ENCODE measurements at regions not wholly inside any gene's neighbourhood (a gene's known extent, or its start where the extent isn't known, plus 50 kb on each side); places are given as distances from the start of the nearest gene placed in this dataset.

DNA sequence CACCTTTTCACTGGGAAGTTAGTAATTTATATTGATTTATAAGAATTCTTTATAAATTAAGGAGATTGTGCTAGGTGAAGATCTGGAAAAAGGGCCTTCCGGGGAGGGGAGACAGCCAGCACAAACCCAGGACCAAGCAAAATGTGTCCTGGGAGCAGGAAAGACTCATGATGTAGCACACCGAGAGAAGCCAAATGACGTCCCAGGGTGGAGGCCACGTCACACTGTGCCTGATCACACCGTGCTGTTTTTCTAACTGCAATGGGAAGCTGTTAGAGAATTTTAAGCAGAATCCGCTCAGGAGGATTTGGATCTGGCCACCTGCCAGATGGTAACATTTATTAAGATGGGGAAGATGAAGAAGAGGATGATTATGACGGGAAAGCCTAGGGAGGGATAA lies 72.7 kb upstream of the AKAP12 start:
- TF ChIP-seq, protein P1, sequence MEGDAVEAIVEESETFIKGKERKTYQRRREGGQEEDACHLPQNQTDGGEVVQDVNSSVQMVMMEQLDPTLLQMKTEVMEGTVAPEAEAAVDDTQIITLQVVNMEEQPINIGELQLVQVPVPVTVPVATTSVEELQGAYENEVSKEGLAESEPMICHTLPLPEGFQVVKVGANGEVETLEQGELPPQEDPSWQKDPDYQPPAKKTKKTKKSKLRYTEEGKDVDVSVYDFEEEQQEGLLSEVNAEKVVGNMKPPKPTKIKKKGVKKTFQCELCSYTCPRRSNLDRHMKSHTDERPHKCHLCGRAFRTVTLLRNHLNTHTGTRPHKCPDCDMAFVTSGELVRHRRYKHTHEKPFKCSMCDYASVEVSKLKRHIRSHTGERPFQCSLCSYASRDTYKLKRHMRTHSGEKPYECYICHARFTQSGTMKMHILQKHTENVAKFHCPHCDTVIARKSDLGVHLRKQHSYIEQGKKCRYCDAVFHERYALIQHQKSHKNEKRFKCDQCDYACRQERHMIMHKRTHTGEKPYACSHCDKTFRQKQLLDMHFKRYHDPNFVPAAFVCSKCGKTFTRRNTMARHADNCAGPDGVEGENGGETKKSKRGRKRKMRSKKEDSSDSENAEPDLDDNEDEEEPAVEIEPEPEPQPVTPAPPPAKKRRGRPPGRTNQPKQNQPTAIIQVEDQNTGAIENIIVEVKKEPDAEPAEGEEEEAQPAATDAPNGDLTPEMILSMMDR (conservative IDR thresholded peaks at IDR 0.05), result no peak
- H4K91ac ChIP-seq (ENCODE audit: insufficient read length, low read depth, low read length), result no peak overlapping the region
- H3K9ac ChIP-seq (ENCODE audit: extremely low read depth, insufficient read length, low read length), result no peak overlapping the region
- no peak overlapping the region for H4K5ac ChIP-seq (ENCODE audit: insufficient read length, low read depth, low read length)
- no peak overlapping the region for H3K4ac ChIP-seq (ENCODE audit: low read depth, low read length)
- H3K14ac ChIP-seq (ENCODE audit: insufficient read depth, low read length), result no peak overlapping the region
- no peak overlapping the region for H2BK12ac ChIP-seq (ENCODE audit: insufficient read length, low read depth, low read length)
- no peak overlapping the region for H3K4me3 Mint-ChIP-seq
- no peaks in the 10 kb centered on the region for H4K20me1 ChIP-seq (ENCODE audit: control insufficient read depth, insufficient read depth, insufficient read length)
- H3K79me2 ChIP-seq (ENCODE audit: insufficient read depth, low read length), result no peaks in the 10 kb centered on the region
- H3K27me3 ChIP-seq (ENCODE audit: insufficient read depth, low read length), result no peaks in the 10 kb centered on the region
- H3K36me3 Mint-ChIP-seq (ENCODE audit: insufficient read depth in 1 of 3, low read depth in 3 of 3), result no peaks in the 10 kb centered on the region
- H3K23ac ChIP-seq (ENCODE audit: insufficient read length, low read depth, low read length), result no peak overlapping the region
- H3K4me2 ChIP-seq (ENCODE audit: insufficient read depth, insufficient read length, low read length), result no peak overlapping the region
- no peaks in the 10 kb centered on the region for H3K9me3 ChIP-seq (ENCODE audit: control insufficient read depth, low read depth, low read length)
- H2BK120ac ChIP-seq (ENCODE audit: low read depth, low read length, poor library complexity, severe bottlenecking), result no peak overlapping the region
- no peak overlapping the region for H4K8ac ChIP-seq (replicated peaks; ENCODE audit: insufficient read length, low read depth, low read length)
- H3K56ac ChIP-seq (ENCODE audit: insufficient read length, low read depth, low read length), result no peak overlapping the region
- H3K27ac ChIP-seq (ENCODE audit: insufficient read length, low read depth, low read length), result no peak overlapping the region
- H3K4me1 Mint-ChIP-seq, result peaks cover 5 to 7% of the 10 kb centered on the region in 2 experiments; a peak in 2 of 4 replicates
- no peak overlapping the region for H2AK5ac ChIP-seq (ENCODE audit: insufficient read length, low read length)
- DNase-seq, result no peak
- no peak overlapping the region for H3T11ph ChIP-seq (ENCODE audit: low read length)
- no peak overlapping the region for H3K27ac Mint-ChIP-seq
- H3K79me1 ChIP-seq (ENCODE audit: insufficient read depth, low read depth, low read length, poor library complexity, severe bottlenecking), result no peaks in the 10 kb centered on the region
- no peaks in the 10 kb centered on the region for H3K4me1 ChIP-seq (ENCODE audit: insufficient read depth, low read length)
- H3K23me2 ChIP-seq (ENCODE audit: insufficient read length, low read depth, low read length, poor library complexity, severe bottlenecking), result no peaks in the 10 kb centered on the region
- H3K9me3 Mint-ChIP-seq, result no peaks in the 10 kb centered on the region
- H2BK5ac ChIP-seq (ENCODE audit: insufficient read length, low read length), result no peak overlapping the region
- H3K18ac ChIP-seq (ENCODE audit: insufficient read length, low read depth, low read length), result no peak overlapping the region
- no peak overlapping the region for H2BK15ac ChIP-seq (ENCODE audit: low read depth, low read length)
- H3K27me3 Mint-ChIP-seq (ENCODE audit: low read depth), result peaks cover 4% of the 10 kb centered on the region
- H2BK20ac ChIP-seq (ENCODE audit: low read depth, low read length, poor library complexity, severe bottlenecking), result no peak overlapping the region
- no CpG with 5 or more reads among the region's 7 CpGs for WGBS (ENCODE audit: extremely low coverage, insufficient read length, low lambda C conversion rate)
- no peak overlapping the region for H2AFZ ChIP-seq (ENCODE audit: low read length)

Measured in H9 (cell line).